Activated naive CD4-positive, alpha-beta T cell treated with anti-CD3 and anti-CD28 coated beads, Interleukin-2, amount 50 U/mL, for 24 hours (primary cell): ENCODE measurements at regions not wholly inside any gene's neighbourhood (a gene's known extent, or its start where the extent isn't known, plus 50 kb on each side); places are given as distances from the start of the nearest gene placed in this dataset.
"Not testable (repeated sequence)": the region's sequence is repeated elsewhere in the genome, so short reads cannot be mapped to it uniquely, and the experiment has no call there.

Source experiments
- H3K27ac Mint-ChIP-seq: one replicate; pipeline ENCODE4 v1.8.0; 2021; ENCODE audit warnings: mild to moderate bottlenecking, mixed read lengths
- H3K27me3 Mint-ChIP-seq: one replicate; pipeline ENCODE4 v1.8.0; 2021; ENCODE audit warnings: mixed read lengths
- H3K36me3 Mint-ChIP-seq: one replicate; pipeline ENCODE4 v1.8.0; 2021; ENCODE audit warnings: mixed read lengths
- H3K4me1 Mint-ChIP-seq: one replicate; pipeline ENCODE4 v1.8.0; 2021; ENCODE audit warnings: mixed read lengths
- H3K4me3 Mint-ChIP-seq: one replicate; pipeline ENCODE4 v1.8.0; 2021; ENCODE audit warnings: mild to moderate bottlenecking, mixed read lengths
- H3K9me3 Mint-ChIP-seq: one replicate; pipeline ENCODE4 v1.8.0; 2021; ENCODE audit warnings: mixed read lengths

GRCh38 chr6:103723438-103724322 lies 1136.0 kb downstream of the HACE1 start:
- no peak overlapping the region for H3K4me3 Mint-ChIP-seq
- no peaks in the 10 kb centered on the region for H3K4me1 Mint-ChIP-seq
- H3K27me3 Mint-ChIP-seq = no peaks in the 10 kb centered on the region
- no peak overlapping the region for H3K27ac Mint-ChIP-seq
- no peaks in the 10 kb centered on the region for H3K36me3 Mint-ChIP-seq
- H3K9me3 Mint-ChIP-seq = no peaks in the 10 kb centered on the region

DNA sequence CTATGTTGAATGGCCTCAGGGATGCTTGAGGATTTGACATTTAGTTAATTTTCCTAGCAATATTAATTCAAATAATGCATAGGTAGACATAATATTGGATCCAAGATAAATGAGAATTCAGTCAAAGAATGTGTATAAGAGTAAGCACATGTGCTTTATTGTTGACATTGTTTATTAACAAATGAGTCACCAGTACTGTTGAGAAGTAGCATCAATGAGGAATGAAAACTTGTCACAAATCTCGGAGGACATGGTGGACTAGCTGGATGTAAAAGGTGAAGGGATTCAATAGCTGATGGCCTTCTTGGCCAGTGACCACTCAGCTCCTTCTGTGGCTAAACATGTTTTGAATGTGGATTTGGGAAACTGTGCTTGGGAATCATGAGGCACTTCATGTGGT lies 1137.0 kb downstream of the HACE1 start:
- no peaks in the 10 kb centered on the region for H3K4me1 Mint-ChIP-seq
- H3K36me3 Mint-ChIP-seq = no peaks in the 10 kb centered on the region
- H3K9me3 Mint-ChIP-seq = no peaks in the 10 kb centered on the region
- no peak overlapping the region for H3K4me3 Mint-ChIP-seq
- no peak overlapping the region for H3K27ac Mint-ChIP-seq
- H3K27me3 Mint-ChIP-seq = no peaks in the 10 kb centered on the region

- Mint-ChIP-seq H3K27me3 (no peaks in the 10 kb centered on the region), H3K27ac (no peak overlapping the region), H3K9me3 (no peaks in the 10 kb centered on the region), H3K4me3 (no peak overlapping the region), H3K36me3 (no peaks in the 10 kb centered on the region), H3K4me1 (no peaks in the 10 kb centered on the region)
These were observed 1137.8 kb downstream of the HACE1 start for GRCh38 chr6:103721923-103722322.

- Mint-ChIP-seq H3K36me3 (no peaks in the 10 kb centered on the region), H3K4me3 (no peak overlapping the region), H3K27ac (no peak overlapping the region), H3K9me3 (peaks cover 8% of the 10 kb centered on the region), H3K27me3 (no peaks in the 10 kb centered on the region), H3K4me1 (no peaks in the 10 kb centered on the region)
These were observed 1139.3 kb downstream of the HACE1 start for GRCh38 chr6:103720393-103720792.

DNA sequence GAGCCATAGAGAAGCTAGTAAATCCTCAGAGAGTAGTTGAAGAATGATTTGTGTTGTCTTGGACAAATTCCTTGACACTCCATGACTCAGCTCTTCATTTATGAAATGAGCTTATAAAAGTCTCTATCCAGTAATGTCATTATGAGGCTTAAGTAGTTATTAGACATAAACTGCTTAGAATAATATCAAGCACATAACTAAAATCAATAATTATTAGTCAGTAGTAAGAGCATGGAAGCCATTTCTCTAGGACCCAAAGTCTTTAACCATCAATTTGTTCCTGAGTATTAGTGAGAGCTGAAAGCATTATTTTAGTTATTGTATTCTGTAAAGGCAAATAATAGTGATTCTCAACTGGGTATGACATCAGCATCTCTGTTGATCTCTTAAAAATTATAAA lies 1140.2 kb downstream of the HACE1 start:
- Mint-ChIP-seq H3K4me3 (no peak overlapping the region), H3K27me3 (no peaks in the 10 kb centered on the region), H3K9me3 (peaks cover 10% of the 10 kb centered on the region), H3K27ac (no peak overlapping the region), H3K4me1 (no peaks in the 10 kb centered on the region), H3K36me3 (no peaks in the 10 kb centered on the region)

DNA sequence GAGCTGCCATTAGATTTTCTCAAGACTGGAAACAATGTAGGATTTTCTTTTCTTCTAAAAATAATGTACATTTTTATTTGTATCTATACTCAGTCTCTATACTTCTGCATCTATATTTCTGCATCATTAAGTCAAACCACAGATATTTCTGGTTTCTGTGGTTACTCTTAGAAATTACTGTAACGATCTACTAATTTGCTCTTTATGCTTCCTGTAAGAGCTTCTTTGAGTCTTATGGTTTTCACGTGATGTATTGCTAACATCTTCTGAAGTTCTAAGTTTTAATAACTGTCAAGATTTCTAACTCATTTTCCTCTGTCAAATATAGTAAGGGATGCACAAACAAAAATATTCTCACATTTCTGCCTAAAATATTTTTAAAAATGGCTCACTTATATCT lies 1144.5 kb downstream of the HACE1 start:
- Mint-ChIP-seq H3K27ac (no peak overlapping the region), H3K4me3 (no peak overlapping the region), H3K36me3 (no peaks in the 10 kb centered on the region), H3K27me3 (no peaks in the 10 kb centered on the region), H3K9me3 (peaks cover 10% of the 10 kb centered on the region), H3K4me1 (no peaks in the 10 kb centered on the region)

GRCh38 chr6:103709236-103709635 lies 1150.5 kb downstream of the HACE1 start:
- H3K9me3 Mint-ChIP-seq, H3K27ac Mint-ChIP-seq, H3K27me3 Mint-ChIP-seq, H3K4me3 Mint-ChIP-seq, H3K36me3 Mint-ChIP-seq, H3K4me1 Mint-ChIP-seq: not testable (repeated sequence)

GRCh38 chr6:103707596-103708325 lies 1152.0 kb downstream of the HACE1 start:
- H3K27me3 Mint-ChIP-seq = no peaks in the 10 kb centered on the region
- no peaks in the 10 kb centered on the region for H3K36me3 Mint-ChIP-seq
- H3K4me3 Mint-ChIP-seq = no peak overlapping the region
- no peak overlapping the region for H3K27ac Mint-ChIP-seq
- H3K9me3 Mint-ChIP-seq = no peaks in the 10 kb centered on the region
- H3K4me1 Mint-ChIP-seq = no peaks in the 10 kb centered on the region

DNA sequence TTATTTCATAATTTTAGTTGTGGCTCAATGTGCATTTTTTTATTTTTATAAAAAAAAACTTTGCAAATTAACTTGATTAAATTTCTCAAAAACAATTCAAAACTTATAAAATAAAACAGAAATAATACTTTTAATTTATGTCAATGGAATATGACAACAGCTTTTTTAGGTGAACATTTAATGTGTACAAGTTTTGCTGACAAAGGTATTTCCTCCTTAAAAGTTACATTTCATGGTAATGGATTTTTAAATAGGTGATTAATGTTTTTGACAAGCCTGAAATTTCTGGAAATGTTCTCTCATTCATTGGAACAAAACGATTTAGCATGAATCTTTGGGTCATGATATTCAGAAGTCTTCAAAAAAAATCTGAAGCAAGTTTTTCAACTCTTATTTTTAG lies 1160.0 kb downstream of the HACE1 start:
- H3K27ac Mint-ChIP-seq = no peak overlapping the region
- H3K4me1 Mint-ChIP-seq = no peaks in the 10 kb centered on the region
- H3K36me3 Mint-ChIP-seq = no peaks in the 10 kb centered on the region
- no peaks in the 10 kb centered on the region for H3K9me3 Mint-ChIP-seq
- H3K4me3 Mint-ChIP-seq = no peak overlapping the region
- no peaks in the 10 kb centered on the region for H3K27me3 Mint-ChIP-seq

GRCh38 chr6:103687430-103687829 lies 1172.3 kb downstream of the HACE1 start:
- Mint-ChIP-seq H3K4me3 (no peak overlapping the region), H3K36me3 (no peaks in the 10 kb centered on the region), H3K4me1 (no peaks in the 10 kb centered on the region), H3K9me3 (peaks cover under 1% of the 10 kb centered on the region), H3K27me3 (no peaks in the 10 kb centered on the region), H3K27ac (no peak overlapping the region)

- H3K27me3 Mint-ChIP-seq = no peaks in the 10 kb centered on the region
- no peaks in the 10 kb centered on the region for H3K9me3 Mint-ChIP-seq
- H3K27ac Mint-ChIP-seq = no peak overlapping the region
- no peak overlapping the region for H3K4me3 Mint-ChIP-seq
- H3K36me3 Mint-ChIP-seq = no peaks in the 10 kb centered on the region
- peaks cover 8% of the 10 kb centered on the region for H3K4me1 Mint-ChIP-seq
These were observed 1179.6 kb downstream of the HACE1 start for GRCh38 chr6:103680116-103680515.

GRCh38 chr6:103677290-103677689 lies 1182.4 kb downstream of the HACE1 start:
- no peaks in the 10 kb centered on the region for H3K9me3 Mint-ChIP-seq
- H3K27me3 Mint-ChIP-seq = no peaks in the 10 kb centered on the region
- no peaks in the 10 kb centered on the region for H3K36me3 Mint-ChIP-seq
- no peak overlapping the region for H3K4me3 Mint-ChIP-seq
- H3K4me1 Mint-ChIP-seq = peaks cover 8% of the 10 kb centered on the region
- no peak overlapping the region for H3K27ac Mint-ChIP-seq

- Mint-ChIP-seq H3K4me1 (peaks cover 8% of the 10 kb centered on the region), H3K27ac (no peak overlapping the region), H3K4me3 (no peak overlapping the region), H3K36me3 (no peaks in the 10 kb centered on the region), H3K27me3 (no peaks in the 10 kb centered on the region), H3K9me3 (no peaks in the 10 kb centered on the region)
These were observed 1183.8 kb downstream of the HACE1 start for GRCh38 chr6:103675807-103676406.

DNA sequence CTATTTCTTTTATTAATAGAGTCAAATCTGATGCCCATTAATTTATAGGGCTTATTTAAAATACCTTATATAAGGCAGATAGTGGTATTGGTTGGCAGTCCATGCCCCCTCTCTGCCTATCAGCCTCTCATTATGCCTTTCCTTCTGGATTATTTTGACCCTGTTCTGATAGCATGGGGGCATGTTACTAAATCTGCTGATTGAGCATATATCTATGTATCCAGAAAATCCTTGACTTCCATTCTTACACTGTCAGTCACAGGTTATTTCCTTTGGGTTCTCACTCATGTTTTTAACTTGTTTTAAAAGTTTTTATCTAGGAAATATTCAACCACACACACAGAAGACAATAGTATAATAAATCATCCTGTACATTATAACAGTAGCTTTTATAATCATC lies 1184.9 kb downstream of the HACE1 start:
- Mint-ChIP-seq H3K4me1 (peaks cover 8% of the 10 kb centered on the region), H3K9me3 (no peaks in the 10 kb centered on the region), H3K27ac (no peak overlapping the region), H3K4me3 (no peak overlapping the region), H3K36me3 (no peaks in the 10 kb centered on the region), H3K27me3 (no peaks in the 10 kb centered on the region)

DNA sequence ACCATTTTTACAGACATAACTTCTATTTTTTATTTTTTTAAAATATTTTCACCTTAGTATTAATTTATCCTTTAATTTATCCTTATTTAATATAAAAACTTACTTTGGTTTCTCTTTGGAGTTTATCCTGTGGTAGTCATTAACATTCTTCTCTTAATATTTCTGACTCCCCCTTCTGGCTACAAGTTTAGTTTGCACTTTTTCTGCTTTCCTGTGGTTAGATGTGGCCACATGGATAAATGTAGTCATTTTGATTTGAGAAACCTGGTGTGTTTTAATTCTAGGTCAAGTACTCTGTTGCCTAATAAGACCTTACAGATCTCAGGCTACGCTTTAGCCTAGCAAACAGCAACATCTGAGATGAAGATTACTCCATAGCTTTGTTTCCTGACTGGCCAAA lies 1187.5 kb downstream of the HACE1 start:
- Mint-ChIP-seq H3K36me3 (no peaks in the 10 kb centered on the region), H3K4me1 (peaks cover 8% of the 10 kb centered on the region)

DNA sequence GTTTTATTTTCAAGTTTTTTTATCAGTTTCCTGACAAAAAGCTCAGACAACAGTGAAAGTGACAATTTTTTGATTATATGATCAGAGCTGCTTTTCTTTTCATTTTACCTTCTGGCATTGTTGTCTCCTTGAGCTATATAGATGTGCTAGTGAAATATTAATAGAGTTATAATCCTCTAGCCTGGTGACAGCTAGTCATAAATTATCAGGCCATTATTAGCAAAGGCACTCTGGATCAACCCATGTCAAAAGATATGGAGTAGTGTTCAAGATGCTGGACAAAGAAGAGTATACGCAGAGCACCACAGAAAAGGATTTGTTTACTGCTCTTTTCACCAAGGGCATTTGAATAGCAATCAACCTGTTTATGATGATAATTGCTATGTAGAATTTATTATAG lies 1230.1 kb downstream of the HACE1 start:
- Mint-ChIP-seq H3K4me1 (no peaks in the 10 kb centered on the region), H3K9me3 (peaks cover 4% of the 10 kb centered on the region), H3K27me3 (no peaks in the 10 kb centered on the region), H3K36me3 (no peaks in the 10 kb centered on the region), H3K27ac (no peak overlapping the region), H3K4me3 (no peak overlapping the region)

More for the DNA sequence above, 1187.5 kb downstream of the HACE1 start:
- H3K27me3 Mint-ChIP-seq = no peaks in the 10 kb centered on the region
- no peak overlapping the region for H3K4me3 Mint-ChIP-seq
- no peaks in the 10 kb centered on the region for H3K9me3 Mint-ChIP-seq
- no peak overlapping the region for H3K27ac Mint-ChIP-seq
